ENCODE measurements at regions not wholly inside any gene's neighbourhood (a gene's known extent, or its start where the extent isn't known, plus 50 kb on each side); places are given as distances from the start of the nearest gene placed in this dataset.

GRCh38 chr20:17017232-17017631 is 209.6 kb upstream of the PCSK2 start:
- no peak for DNase-seq (ENCODE audit: low spot score)

- DNase-seq (ENCODE audit: low spot score): no peak
These were observed 205.4 kb upstream of the PCSK2 start for GRCh38 chr20:17021481-17021880.

- DNase-seq (ENCODE audit: low spot score): no peak
These were observed 203.8 kb upstream of the PCSK2 start for GRCh38 chr20:17023036-17023435.

- DNase-seq (ENCODE audit: low spot score): no peak
These were observed 203.0 kb upstream of the PCSK2 start for GRCh38 chr20:17023806-17024205.

GRCh38 chr20:17024513-17025119 is 202.2 kb upstream of the PCSK2 start:
- peak; percentile 1 for DNase-seq (ENCODE audit: low spot score)

- no peak for DNase-seq (ENCODE audit: low spot score)
These were observed 200.5 kb upstream of the PCSK2 start for GRCh38 chr20:17026346-17026745.

GRCh38 chr20:17029698-17030097 is 197.1 kb upstream of the PCSK2 start:
- no peak for DNase-seq (ENCODE audit: low spot score)

GRCh38 chr20:17036541-17036940 is 190.3 kb upstream of the PCSK2 start:
- DNase-seq (ENCODE audit: low spot score): no peak

GRCh38 chr20:17042122-17042521 is 184.7 kb upstream of the PCSK2 start:
- DNase-seq (ENCODE audit: low spot score): no peak

GRCh38 chr20:17043323-17043722 is 183.5 kb upstream of the PCSK2 start:
- DNase-seq (ENCODE audit: low spot score): no peak

GRCh38 chr20:17044891-17045290 is 181.9 kb upstream of the PCSK2 start:
- DNase-seq (ENCODE audit: low spot score): no peak

- peak; percentile 7 for DNase-seq (ENCODE audit: low spot score)
These were observed 167.4 kb upstream of the PCSK2 start for GRCh38 chr20:17059465-17059864.

- no peak for DNase-seq (ENCODE audit: low spot score)
These were observed 165.1 kb upstream of the PCSK2 start for GRCh38 chr20:17061715-17062114.

- no peak for DNase-seq (ENCODE audit: low spot score)
These were observed 164.1 kb upstream of the PCSK2 start for GRCh38 chr20:17062712-17063111.

- DNase-seq (ENCODE audit: low spot score): no peak
These were observed 159.9 kb upstream of the PCSK2 start for GRCh38 chr20:17066902-17067301.

- no peak for DNase-seq (ENCODE audit: low spot score)
These were observed 158.6 kb upstream of the PCSK2 start for GRCh38 chr20:17068084-17068711.

- DNase-seq (ENCODE audit: low spot score): no peak
These were observed 149.8 kb upstream of the PCSK2 start for GRCh38 chr20:17077030-17077429.

GRCh38 chr20:17083738-17084137 is 143.1 kb upstream of the PCSK2 start:
- no peak for DNase-seq (ENCODE audit: low spot score)

GRCh38 chr20:17084909-17085308 is 141.9 kb upstream of the PCSK2 start:
- no peak for DNase-seq (ENCODE audit: low spot score)

GRCh38 chr20:17093782-17094181 is 133.1 kb upstream of the PCSK2 start:
- DNase-seq (ENCODE audit: low spot score): no peak

GRCh38 chr20:17097603-17098002 is 129.2 kb upstream of the PCSK2 start:
- no peak for DNase-seq (ENCODE audit: low spot score)

- no peak for DNase-seq (ENCODE audit: low spot score)
These were observed 126.3 kb upstream of the PCSK2 start for GRCh38 chr20:17100506-17100905.

- DNase-seq (ENCODE audit: low spot score): no peak
These were observed 119.7 kb upstream of the PCSK2 start for GRCh38 chr20:17107127-17107526.

GRCh38 chr20:17108896-17109295 is 117.9 kb upstream of the PCSK2 start:
- no peak for DNase-seq (ENCODE audit: low spot score)
